NCI-H510A treated with DMSO at 0.1 percent for 48 hours (cell line): ENCODE measurements at regions not wholly inside any gene's neighbourhood (a gene's known extent, or its start where the extent isn't known, plus 50 kb on each side); places are given as distances from the start of the nearest gene placed in this dataset.
A peak's percentile ranks its signal among the peaks of the same experiment; 100 is the strongest.

Experiments
- DNase-seq: peaks from one replicate; lab custom pipeline; 2025; lab: John Stamatoyannopoulos, UW

- DNase-seq, result no peak
Observed at GRCh38 chr7:130970196-130970595, 236.2 kb upstream of the KLF14 start.

DNA sequence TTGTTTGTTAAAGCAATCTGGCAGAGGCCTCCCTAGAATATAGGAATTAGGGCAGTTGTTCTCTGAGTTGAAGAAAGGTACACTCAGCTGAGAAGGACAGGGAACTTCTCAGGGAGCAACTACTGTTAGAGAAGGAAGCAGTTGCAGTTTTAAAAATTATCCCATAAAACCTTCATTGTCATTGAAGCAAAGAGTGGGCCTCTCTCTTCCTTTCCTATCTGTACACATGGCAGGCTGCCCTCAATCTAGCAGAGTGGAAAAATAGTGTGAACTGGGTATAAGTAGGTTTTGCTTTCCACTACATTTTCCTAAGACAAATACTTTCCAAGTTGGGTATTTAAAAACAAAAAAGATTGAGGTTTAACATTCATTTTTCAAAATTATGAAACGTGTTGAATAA lies 236.7 kb upstream of the KLF14 start:
- DNase-seq, result no peak

DNA sequence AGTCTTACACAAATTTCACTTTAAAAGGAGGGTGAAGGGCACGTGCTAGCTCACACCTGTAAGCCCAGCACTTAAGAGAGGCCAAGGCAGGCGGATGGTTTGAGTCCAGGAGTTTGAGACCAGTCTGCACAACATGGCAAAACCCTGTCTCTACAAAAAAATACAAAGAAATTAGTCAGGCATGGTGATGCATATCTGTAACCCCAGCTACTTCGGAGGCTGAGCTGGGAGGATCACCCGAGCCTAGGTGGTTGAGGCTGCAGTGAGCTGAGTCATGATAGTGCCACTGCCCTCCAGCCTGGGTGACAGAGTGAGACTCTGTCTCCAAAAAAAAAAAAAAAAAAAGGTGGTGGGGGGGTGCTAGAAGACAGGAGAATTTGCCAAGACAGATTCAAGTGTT lies 237.3 kb upstream of the KLF14 start:
- no peak for DNase-seq

DNA sequence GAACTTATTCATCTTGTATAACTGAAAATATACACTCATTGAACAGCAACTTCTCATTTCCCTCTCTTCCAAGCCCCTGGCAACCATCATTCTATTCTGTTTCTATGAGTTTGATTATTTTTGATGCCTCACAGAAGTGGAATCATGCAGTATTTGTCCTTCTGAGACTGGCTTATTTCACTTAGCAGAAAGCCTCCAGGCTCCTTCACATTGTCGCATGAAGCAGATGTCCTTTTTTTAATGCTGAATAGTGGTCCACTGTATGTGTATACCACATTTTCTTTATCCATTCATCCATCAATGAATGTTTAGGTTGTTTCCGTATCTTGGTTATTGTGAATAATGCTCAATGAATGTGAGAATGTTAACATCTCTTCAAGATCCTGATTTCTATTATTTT lies 238.2 kb upstream of the KLF14 start:
- no peak for DNase-seq

GRCh38 chr7:130973637-130974036 lies 239.6 kb upstream of the KLF14 start:
- no peak for DNase-seq

GRCh38 chr7:130974169-130974568 lies 240.2 kb upstream of the KLF14 start:
- no peak for DNase-seq

GRCh38 chr7:130974794-130975193 lies 240.8 kb upstream of the KLF14 start:
- DNase-seq, result no peak

DNA sequence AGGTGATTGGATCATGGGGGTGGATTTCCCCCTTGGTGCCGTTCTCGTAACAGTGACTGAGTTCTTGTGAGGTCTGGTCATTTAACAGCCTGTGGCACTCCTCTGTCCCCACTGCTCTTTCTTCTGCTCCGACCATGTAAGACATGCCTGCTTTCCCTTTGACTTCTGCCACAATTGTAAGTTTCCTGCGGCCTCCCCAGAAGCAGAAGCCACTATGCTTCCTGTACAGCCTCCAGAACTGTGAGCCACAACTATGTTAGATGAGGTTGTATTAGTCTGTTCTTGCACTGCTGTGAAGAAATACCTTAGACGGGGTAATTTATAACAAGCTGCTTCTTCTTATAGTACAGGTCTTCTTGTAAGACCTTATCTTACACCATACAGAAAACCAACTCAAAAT lies 241.7 kb upstream of the KLF14 start:
- DNase-seq, result no peak

GRCh38 chr7:130982160-130982638 lies 248.2 kb upstream of the KLF14 start:
- DNase-seq, result peak; percentile 27

DNA sequence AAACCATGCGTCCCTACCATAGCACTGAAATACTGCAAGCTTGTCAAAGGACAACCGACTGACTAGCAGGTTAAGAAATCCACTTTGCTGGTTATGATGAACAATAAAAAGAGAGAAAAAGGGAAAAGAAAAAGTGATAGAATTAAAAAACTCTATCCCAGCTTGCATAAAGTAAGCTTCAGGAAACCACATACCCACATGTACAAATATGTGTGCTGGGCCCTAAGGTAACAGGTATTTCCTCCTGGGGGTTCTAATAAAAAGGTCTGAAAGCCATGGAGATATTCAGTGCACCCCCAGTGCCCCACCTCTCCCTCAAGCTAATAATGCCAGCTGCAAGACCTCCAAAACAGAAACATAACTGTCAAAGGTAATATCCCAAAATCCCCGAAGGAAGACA lies 248.6 kb upstream of the KLF14 start:
- DNase-seq, result no peak

DNA sequence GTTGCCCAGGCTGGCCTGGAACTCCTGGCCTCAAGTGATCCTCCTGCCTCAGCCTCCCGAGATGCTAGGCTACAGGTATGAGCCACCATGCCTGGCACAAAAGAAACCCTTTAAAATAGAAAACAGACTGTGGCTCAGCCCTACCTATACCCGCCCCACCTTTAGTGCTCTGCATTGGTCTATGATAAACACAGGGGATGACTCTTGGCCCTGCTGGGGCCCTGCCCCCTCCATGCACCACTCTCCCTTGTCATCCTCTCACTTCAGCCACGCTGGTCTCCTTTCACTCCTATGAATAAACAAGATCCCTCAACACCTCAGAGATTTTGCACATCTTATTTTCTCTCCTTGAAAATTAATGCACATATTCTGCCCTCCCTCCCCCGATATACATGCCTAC lies 251.4 kb upstream of the KLF14 start:
- DNase-seq, result no peak

DNA sequence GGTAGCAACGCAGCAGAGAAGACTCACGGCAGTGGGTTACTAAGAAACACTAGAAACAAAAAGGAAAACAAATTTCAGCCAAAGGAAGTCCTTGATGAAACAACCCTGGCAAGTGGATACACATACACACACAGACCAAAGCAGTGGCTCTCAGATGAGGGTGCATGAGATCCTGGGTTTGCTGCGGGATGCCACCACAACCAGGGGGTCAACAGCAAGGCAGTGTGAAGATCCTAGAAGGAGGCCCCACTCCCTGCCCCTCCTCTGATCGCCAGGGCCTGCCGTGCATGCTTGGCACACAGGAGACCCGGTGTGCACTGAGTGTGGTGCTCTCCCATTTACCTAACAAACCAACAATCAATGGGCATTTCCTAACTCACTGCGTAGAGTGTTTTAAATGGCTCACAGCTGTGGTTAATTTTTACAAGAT lies 252.3 kb upstream of the KLF14 start:
- no peak for DNase-seq

DNA sequence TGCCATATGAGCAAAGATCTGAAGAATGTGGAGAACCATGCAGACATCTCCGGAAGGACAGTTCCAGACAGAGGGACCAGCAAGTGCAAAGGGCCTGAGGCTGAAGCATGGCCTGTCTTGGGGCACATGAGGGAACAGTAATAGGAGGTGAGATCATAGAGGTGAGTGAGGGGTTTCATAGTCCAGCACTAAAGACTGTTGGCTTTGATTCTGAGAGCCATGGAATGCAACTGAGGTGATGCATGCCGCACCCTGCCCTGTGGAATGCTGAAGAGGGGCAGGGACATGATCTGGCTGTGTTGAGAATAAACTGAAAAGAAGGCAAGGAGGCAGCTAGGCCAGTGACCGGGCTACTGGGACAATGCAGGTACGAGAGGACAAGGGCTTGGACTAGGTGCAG lies 253.1 kb upstream of the KLF14 start:
- DNase-seq, result no peak

DNA sequence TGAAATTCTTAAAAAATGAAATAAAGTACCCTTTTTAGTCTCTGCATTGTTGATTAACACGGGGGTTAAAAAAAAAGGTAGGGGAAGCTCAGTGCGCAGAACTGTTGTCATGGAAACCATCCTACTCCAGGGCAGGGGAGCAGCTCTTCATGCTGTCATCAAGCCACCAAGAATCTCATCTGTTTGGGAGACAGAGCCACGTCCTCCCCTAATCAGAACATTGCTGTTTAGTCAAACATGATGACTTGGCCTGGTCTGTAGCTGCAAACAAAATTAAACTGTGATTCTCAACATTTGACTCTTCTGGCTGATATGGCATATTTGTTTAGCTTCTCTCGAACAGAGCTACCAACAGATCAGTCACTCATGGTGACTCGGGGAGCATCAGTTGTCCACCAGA lies 254.4 kb upstream of the KLF14 start:
- no peak for DNase-seq

DNA sequence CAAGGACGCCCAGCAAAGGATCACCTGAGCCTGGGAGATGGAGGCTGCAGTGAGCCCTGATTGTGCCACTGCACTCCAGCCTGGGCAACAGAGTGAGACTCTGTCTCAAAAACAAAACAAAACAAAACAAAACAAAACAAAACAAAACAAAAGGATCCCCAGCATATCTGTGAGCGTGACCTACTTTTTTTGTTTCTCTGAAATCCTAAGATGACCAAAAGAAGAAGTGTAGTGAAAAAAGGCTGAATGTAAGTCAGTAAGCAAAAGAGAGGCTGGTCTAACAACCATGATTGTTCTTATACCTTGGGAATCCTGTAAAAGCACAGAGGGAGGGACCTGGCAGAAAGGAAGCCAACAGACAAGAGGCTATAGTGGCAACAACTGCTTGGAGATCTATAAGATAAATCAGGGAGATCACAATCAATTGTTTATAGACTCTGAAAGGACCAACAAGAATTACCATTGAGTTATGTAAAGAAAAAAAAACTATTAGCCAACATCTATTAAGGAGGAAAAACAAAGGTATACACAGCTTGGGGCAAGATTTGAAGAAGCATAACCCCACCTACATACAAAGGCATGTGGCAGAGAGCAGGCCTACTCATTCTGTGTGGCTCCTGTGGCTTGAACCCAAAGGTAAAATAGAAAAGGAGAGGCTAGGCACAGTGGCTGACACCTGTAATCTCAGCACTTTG lies 255.2 kb upstream of the KLF14 start:
- DNase-seq, result no peak

DNA sequence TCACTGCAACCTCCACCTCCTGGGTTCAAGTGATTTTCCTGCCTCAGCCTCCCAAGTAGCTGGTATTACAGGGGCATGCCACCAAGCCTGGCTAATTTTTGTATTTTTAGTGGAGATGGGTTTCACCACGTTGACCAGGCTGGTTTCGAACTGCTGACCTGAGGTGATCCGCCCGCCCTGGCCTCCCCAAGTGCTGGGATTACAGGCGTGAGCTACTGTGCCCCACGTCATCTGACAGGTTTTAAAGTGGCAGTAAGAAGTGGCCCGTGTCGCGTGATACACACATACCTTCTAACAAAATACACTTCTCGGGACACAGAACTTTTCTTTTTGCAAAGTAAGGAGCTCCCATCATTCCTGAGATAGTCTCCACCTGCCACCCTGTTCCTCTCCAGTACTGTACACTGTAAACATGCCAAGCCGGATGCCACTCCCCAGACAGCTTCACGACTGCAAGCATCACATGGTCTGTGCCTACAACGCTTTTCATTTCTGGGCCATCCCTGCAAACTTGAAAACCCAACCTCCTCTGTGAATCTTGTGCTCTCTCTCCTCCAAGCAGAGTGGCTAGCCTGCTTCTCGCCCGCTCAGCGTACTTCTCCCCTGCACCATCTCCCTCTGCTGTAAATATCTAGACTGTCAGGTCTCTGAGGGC lies 256.3 kb upstream of the KLF14 start:
- DNase-seq, result no peak

- DNase-seq, result no peak
Observed at GRCh38 chr7:130993671-130994365, 259.8 kb upstream of the KLF14 start.

GRCh38 chr7:130994378-130995115 lies 260.5 kb upstream of the KLF14 start:
- no peak for DNase-seq

DNA sequence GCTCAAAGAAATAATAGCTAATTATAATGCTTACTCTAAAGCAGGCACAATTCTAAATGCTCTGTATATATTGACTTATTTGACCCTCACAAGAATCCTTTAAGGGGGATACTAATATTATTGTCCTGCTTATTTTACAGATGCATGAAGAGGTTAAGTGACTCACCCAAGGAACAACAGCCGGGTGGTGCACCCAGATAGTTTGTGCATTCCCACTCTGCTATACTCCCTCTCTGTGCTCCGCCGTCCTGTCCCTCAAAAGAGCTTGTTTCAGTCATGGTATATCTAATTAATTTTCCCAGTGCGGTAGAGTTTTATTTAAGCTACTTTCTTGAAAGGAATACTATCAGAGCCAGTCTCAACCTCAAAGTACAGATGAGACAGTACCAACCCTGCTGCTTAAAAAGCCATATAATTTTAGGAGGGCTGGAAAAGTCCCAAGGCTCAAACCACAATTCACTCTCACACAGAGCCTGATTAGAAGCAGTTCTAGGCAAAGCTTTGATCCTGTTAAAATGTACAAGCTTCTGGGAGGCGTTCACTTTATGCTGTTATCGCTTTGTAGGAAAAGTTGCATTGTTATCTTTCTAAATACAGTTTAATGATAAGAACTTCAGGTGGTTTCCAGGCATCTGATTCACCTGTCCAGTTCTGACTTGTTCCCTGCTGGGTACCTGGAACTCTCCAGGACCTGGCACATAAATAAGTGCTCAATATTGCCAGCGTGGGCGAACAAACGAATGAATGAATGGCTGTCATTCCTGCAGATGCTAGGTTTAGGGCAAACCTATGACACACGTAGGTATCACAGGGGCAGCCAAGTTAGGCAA lies 261.5 kb upstream of the KLF14 start:
- DNase-seq, result no peak

- no peak for DNase-seq
Observed at GRCh38 chr7:130996205-130996832, 262.3 kb upstream of the KLF14 start.

- DNase-seq, result peak; percentile 79
Observed at GRCh38 chr7:130996833-130997231, 262.8 kb upstream of the KLF14 start.
